DMS53 treated with DMSO at 0.1 percent for 48 hours (cell line): ENCODE measurements at regions not wholly inside any gene's neighbourhood (a gene's known extent, or its start where the extent isn't known, plus 50 kb on each side); places are given as distances from the start of the nearest gene placed in this dataset.

ENCODE experiments used
- DNase-seq: peaks from one replicate; lab custom pipeline; 2025; ENCODE audit not compliant: unreplicated experiment; lab: John Stamatoyannopoulos, UW

DNA sequence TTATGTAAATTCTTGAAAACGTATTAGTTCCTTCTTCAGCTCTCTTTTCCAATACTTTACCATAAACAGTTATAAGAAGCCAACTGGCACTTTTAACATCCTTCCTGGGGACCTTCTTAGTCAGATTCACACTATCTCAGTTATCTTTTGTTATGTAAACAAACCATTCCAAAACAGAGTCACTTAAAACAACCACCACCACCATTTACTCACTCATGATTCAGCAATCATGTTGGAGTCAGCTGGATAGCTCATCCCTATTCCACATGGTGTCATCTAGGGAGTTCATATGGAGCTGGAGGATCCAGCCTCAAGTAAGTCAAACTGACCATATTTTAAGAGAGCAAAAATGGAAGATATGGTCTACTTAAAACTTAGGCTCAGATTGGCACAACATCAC lies 240.3 kb upstream of the IRX3 start:
- DNase-seq = no peak

DNA sequence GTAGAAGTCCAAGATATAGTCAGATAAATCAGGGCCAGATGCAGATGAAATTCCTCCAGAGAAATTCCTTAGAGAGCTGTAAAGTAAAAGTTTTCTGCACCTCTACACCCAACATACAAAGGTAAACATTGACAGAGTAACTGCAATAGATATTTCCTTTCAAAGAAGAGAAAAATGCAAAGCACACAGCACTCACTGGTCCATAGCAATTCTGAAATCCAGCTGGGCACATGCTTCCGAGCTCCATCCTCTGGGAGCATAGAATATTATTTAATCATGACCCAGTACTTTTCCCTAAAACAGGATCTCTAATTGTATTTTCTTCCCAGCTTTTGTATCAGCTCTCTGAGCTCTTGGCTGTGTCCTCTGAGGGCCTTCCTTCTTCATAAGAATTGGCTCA lies 239.5 kb upstream of the IRX3 start:
- no peak for DNase-seq

DNA sequence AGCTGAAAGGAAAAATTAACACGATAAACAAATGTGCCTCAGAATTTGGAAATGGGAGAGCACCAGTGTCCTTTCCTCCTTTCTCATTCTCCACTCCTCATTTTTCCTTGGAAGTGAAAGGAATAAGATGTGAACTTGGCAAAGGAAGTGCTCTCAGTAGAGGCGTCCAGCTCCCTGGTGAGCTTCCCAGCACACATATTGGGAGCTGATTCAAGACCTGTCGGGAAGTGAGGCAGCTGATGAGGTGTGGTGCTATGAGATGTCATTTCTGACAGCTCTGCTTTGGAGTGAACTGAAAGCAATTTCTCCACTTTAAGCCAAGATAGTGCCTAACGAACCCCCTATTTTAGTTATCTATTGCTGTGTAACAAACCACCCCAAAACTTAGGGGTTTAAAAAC lies 238.5 kb upstream of the IRX3 start:
- no peak for DNase-seq

DNA sequence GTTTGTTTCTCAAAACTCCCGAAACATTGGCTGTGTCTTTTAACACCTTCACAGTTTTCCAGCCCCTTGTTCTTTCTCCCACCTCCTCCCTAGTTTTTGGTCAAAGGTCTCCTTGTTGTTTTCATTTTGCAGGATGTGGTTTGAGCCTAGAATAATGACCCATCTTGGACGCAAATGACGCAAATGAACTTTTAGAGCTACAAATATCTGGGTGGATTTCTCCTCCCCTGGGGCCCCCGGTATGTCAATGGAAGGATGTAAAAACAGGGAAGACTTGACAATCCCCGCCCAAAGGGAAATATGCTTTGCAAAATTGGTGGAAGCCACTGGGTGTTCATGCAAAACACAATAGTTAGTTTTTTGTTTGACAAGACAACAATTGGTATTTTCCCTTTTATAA lies 236.0 kb upstream of the IRX3 start:
- no peak for DNase-seq

DNA sequence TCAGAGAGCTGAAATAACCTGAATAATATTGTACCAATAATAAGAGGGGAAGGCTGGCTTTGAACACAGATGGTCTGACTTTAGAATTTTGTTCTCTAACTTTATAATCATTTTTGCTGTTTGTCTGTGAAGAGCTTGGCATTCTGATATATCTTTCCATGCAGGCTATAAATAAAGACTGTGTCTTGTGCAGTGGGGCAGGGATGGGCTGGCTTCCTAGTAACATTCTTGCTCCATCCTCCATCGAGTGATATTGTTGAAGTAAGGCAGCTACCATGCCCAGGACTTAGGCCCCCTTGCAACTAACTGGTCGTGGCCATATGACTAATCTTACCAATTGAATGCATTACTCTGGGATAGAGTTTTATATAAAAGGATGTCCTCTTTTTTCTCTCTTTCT lies 234.7 kb upstream of the IRX3 start:
- DNase-seq = no peak

DNA sequence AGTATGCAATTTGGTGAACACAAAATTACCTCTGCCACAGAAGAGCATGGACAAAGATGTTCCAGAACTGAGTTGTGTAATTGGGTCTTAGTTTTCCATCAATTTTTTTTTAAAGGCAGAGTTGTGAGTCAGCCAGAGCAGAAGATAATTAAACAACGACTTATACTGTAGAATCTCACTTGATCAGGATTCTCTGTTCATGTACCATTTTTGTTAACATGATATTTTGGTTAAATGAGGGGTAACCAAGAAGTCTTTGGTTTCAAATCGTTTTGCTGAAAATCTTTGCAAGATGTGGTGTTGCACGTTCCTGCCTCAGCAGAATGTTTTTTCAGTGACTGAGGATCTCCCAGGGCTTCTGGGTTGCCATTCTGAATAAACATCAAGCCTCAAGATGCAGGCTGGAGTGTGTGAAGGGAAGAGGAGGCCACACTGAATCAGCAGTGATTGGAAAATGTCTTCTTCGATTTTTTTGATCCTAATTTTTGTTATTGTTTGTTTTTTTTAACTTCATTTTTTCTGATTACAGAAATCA lies 232.6 kb upstream of the IRX3 start:
- no peak for DNase-seq

DNA sequence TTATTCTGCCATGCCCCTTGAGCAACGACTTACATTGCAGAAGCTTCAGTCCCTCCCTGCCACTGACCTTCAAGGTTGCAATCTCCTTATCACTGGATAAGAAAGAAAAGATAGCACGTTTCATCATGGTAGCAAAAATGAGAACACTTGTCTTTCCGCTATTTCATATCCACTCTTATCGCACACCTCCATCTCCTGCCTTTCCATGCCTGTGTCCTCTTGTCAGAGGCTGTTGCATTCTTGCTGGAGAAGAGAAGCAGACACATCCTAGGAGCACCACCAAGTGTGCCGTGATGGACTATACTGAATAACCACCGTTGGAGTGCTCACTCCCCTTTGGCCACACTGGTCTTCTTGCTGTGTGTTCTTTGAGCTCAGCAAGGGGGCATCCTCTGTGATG lies 230.6 kb upstream of the IRX3 start:
- DNase-seq = no peak

DNA sequence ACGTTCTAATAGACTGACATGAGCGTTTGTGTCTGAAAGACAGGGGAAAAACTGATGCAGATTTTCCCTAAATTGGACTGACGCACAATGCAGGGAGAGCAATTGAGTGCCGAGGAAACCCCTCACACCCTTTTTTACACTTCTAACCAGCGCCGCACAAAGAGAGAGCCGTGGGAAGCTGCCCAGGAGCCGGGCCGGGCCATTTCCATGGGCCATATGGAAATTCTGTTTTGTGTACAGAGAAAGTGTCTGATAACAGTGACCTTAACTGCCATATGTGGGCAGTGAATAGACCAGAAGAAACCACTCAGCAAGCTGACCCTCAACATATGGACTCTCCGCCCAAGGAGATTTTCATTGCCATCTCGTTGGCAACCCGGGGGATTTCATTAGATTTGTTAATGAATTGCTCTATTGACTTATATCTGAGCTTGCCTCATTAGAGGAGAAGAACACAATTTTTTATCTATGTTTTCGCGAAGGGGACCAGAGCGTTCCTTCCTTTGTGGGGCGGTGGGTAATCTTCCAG lies 225.9 kb upstream of the IRX3 start:
- no peak for DNase-seq

DNA sequence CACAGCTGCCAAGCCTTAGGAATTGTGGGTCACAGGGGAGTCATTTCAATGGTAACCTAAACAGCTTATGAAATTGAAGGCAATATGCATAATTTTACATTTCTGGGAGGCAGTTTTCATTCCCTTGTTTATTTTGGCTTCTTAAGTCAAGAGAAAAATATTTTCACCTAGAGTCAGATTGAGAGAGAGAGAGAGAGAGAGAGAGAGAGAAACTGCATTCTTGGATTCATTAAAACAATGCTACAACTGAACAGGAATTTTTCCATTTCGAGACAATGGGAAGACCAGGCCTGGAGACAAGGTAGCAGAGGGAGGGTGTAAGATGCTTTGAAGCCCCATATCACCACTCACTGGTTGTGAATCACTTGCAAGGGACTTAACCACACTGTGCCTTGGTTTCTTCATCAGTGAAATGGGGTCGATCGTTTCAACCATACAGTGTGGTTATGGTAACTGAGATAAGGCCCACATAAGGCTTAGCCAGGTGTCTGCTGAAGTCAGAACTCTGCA lies 224.7 kb upstream of the IRX3 start:
- no peak for DNase-seq

DNA sequence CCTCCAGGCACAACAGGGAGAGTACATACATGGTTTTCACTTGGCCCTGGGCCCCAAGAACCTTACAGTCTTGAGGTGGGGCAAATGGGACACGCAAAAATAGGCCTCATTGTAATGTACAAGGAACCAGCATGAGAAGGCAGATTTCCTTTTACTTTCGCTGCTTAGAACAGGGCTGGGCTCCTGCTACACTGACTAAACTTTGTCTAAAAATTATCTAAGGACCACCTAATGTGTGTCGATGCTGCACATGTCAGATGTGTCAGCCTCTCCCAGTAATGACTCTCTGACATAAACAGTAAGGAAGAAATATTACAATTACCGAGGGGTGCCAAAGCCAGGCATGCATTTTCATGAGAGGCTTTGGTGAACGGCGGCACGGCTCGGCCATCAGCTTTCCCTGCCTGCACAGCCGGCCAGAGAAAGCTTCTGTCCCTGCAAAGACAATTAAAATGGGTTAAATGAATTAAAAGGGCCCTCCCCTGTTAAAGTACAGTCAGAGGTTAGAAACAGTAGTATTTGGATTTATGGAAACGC lies 224.2 kb upstream of the IRX3 start:
- no peak for DNase-seq

DNA sequence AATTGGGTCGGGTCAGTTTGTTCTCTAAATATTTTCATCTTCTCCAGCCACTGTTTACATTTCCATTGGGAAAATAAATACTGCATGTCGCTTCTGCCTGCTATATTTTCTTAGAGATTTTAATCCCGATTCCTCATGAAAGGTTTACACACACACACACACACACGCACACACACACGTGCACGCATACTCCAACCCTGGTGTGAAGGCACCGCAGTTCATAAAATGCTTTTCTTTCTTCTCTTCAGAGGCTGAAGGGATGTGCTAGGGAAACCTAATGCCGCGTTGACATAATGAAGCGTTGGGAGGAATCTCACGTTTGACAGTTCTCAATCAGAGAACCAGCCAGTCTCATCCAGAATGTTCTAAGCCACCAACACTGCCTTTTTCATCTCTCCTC lies 222.9 kb upstream of the IRX3 start:
- DNase-seq = no peak

DNA sequence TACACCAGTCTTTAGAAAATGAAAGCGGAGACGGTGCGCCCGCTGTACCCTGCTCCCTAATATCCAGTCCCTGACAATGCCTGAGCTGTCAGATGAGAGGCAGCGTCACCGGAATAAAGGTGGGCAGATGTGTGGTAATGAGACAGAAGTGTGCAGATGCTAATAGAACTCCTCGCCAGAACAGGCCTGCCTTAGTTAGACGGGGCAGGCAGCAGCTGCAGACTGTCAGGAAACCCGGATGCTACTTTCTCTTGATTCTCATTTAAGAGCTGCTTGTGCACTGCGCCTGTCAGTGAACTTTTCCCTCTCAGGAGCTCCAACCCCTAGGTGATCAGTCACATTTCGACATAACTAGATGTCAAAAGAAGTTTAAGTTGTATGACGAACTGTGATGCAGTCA lies 221.8 kb upstream of the IRX3 start:
- no peak for DNase-seq

DNA sequence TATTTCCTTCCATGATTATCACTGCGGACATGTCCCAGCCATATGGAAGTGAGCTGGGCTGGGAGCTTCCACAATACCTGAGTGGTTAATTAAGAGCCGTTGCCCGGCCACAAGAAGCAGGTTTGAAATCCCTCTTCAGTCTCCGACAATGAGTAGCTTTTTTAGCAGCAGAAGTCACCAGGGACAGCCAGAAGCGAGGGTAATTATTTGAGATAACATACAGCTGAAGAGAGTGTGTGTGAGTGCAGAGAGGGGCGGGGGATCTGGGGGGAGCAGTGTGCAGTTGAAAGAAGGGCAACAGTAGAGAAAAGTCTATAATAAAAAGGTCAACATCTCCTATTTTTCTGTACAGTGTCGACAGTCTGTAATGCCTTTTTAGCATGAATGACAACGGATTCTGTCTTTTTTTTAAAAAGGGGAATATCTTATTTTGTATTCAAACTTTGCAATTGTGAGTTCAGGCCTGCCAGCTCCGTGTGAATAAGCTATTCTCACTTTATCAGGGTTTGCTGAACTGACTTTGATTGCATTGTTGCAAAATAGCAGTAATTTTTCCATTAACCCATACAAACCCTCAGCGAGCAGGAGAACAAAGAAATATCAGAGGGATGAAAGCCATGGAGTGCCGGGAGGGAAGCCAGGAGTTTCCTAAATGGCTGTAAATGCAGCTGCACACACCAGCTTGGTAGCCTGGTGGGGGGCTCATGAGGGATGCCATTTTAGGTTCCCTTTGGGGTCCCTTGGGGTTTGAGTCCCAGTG lies 220.3 kb upstream of the IRX3 start:
- no peak for DNase-seq

DNA sequence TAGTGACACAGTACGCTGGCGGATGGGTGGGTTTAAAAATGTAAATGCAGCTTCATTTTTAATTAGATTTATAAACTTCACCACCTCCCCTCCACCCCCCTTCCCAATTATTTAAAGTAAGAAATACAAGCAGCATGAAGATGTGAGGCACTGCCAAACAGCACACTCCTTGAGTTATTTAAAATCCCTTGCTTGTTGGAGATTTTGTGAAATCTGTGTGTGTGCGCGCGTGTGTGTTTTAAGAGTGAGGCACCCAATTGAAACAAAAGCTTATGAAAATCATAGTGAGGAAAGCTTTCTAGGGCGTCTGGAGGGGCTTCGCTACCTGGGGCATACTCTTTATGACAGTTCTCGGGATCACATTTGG lies 219.6 kb upstream of the IRX3 start:
- DNase-seq = no peak

DNA sequence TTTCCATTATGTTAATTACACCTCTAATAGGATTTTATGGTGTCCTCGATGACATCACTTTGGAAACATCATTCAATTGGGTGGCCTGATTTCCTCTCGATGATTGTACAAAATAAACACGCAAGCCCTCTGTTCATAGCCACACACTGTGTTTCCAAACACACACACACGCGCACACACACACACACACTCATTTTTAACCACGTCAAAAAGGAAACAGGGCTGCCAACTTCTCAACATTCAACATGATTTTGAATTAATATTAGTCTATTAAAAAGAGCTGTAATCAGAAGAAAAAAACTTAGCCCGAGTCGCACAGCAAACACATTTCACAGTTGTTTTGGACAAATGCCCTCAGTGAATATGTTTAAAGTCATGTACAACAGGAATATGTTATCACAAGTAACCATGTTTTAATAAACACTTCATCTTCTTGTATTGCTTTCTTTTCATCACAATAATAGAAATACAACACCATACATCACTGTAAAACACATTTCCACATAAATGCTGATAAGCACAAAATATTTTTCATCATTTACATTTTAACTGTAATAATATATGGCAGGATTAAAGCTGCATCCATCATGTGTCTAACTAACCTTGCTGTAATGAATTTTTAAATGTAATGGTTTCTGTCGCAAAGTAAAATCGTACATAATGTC lies 219.1 kb upstream of the IRX3 start:
- no peak for DNase-seq

DNA sequence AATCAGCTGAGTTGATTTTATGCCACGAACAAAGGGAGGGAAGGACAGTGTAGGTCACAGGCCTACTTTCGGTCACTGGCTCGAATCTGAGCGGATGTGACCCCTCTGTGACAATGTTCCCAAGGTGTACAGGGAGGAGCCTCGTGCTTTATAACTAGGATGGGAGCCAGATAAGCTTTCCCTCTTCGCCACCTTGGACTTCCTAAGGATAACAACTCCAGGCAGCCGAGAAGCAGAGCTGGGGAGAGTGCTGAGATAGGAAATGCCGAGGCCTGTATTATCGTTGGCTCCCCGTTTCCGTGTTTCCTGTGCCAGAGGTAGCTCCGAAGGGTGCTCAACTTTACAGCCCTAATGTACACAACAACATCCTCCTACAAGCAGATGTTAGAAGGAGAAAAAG lies 217.8 kb upstream of the IRX3 start:
- no peak for DNase-seq

DNA sequence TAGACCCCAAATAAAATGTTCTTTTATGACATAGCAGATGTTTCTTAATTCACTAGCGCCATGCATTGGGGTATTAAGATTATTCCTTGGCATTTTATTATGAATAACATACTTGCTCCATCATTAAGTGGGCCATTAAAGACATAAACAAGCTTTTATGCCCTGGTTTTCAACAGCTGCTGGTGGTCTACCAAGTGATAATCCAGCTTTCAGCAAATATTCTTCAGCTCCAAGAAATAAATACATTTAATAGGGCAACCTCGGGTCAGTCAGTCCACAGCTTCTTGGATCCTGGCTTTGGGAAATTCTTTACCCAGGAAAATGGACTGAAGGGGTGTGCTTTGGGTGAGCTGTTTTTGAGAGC lies 217.3 kb upstream of the IRX3 start:
- no peak for DNase-seq

DNA sequence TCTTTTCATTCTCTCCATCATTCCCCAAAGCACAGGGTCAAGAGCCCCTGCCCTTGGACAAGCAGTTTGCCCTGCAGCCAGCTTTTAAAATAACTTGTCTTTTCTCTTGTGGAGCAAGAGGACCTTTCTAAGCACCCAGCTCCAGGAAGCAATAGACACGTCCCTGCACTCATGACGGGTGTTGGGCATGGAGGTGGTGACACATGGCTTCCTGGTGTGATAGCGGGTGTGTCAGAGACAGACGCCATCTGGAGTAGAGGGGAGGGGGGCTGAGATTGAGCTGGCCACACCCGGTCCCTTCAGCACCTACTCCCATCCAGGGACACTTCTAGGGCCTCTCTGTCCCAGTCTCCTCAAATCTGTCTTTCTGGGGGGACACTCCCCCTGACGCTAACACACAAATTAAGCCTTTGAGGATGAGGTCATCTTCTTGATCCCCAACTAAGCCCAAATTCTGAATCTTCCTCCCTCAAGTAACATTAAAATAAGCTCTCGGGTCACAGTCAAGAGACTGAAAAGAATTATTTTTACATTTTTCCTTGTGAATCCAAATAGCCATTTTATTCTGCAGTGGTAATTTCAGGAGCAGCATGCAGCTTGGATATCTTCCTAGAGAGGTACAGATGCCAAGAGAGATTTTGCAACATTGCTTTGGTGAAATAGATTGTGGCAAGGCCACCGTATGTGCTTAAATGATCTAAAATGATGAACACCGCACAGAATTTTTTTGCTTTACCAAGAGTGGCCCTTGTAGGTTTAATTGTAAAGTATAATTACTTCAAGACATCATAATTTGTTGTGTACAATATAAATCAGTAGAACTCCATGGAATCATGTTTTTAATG lies 216.6 kb upstream of the IRX3 start:
- no peak for DNase-seq

DNA sequence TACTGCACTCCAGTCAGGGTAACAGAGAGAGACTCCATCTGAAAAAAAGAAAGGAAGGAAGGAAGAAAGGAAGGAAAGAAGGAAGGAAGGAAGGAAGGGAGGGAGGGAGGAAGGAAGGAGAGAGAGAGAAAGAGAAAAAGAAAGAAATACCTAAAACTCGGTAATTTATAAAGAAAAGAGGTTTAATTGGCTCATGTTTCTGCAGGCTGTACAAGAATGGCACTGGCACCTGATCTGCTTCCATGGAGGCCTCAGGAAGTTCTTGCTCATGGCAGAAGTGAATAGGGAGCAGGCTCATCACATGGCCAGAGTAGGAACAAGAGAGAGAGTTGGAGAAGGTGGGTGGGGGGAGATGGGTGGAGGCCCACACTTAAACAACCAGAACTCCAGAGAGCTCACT lies 215.2 kb upstream of the IRX3 start:
- DNase-seq = no peak

DNA sequence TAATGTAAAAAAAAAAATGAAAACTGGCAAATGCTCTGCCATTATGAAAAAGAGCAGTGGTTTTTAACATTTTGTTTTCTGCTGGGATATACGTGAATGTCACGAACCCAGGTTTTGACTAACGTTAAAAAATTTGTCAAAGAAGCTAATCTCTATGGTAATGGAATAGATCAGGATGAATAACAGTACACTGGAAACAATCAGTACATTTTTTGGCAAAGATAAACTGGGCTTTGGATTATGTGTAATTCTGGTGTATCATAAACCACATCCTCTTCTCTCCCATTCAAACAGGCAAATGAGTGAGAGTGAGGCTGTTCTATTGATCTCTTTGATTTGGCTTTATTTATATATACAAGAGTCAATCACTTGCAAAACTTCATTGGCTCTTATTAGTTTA lies 207.0 kb upstream of the IRX3 start:
- DNase-seq = no peak

DNA sequence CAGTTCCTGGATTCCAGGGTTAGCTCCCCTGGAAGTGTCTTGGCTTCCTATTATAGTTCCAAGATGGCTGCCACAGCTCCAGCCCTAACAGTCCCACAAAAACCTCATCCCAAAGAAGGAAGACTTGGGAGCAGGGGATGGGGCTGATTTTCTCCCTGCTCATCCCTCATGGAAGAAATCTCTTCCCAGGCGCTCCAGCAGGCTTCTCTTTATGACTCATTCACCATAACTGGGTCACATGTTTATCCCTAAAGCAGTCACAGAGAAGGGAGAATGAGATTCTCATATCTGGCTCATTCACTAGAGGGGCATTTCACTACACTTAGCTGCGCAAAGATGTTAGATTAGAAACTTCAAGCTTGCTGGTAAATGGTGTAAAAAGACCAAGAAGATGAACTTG lies 206.5 kb upstream of the IRX3 start:
- DNase-seq = no peak
